GM12878 (cell line): ENCODE measurements at regions not wholly inside any gene's neighbourhood (a gene's known extent, or its start where the extent isn't known, plus 50 kb on each side); places are given as distances from the start of the nearest gene placed in this dataset.

Source experiments
- CBX5 ChIP-seq: sonication (generic); IDR thresholded peaks from 2 replicates; pipeline ENCODE4 v1.6.1; 2016; ENCODE audit warnings: low read depth, moderate library complexity, mild to moderate bottlenecking, inconsistent platforms
- HDAC2 ChIP-seq: fragments of 200-600 bp; sonication (generic); IDR thresholded peaks from 2 replicates; pipeline ENCODE4 v1.6.1; 2017
- PKNOX1 ChIP-seq: fragments of 450-650 bp; IDR thresholded peaks from 2 replicates; pipeline ENCODE4 v1.6.1; 2016; ENCODE audit warnings: mild to moderate bottlenecking
- POLR2A ChIP-seq: IDR thresholded peaks from 2 replicates; pipeline ENCODE4 v1.6.1; 2011; ENCODE audit warnings: low read depth, mild to moderate bottlenecking, low read length
- POLR2AphosphoS5 ChIP-seq: IDR thresholded peaks from 2 replicates; pipeline ENCODE4 v1.6.1; 2011; ENCODE audit warnings: mild to moderate bottlenecking, low read length, inconsistent platforms
- SPI1 ChIP-seq: IDR thresholded peaks from 2 replicates; pipeline ENCODE4 v1.6.1; 2011; ENCODE audit warnings: low read depth, mild to moderate bottlenecking, low read length, moderate library complexity, borderline replicate concordance; ENCODE audit not compliant: insufficient read depth
- SUZ12 ChIP-seq: fragments of 200-600 bp; sonication (generic); IDR thresholded peaks from one replicate; pipeline ENCODE4 v1.6.1; 2018; ENCODE audit warnings: antibody characterized with exemption, mild to moderate bottlenecking; ENCODE audit not compliant: unreplicated experiment
- TARDBP ChIP-seq: IDR thresholded peaks from 2 replicates; pipeline ENCODE4 v1.6.1; 2016; ENCODE audit warnings: borderline replicate concordance
- TCF7 ChIP-seq: IDR thresholded peaks from 2 replicates; pipeline ENCODE4 v1.6.1; 2014; ENCODE audit warnings: antibody characterized with exemption, borderline replicate concordance

GRCh38 chr2:106278112-106278876 lies 84.2 kb upstream of the UXS1 start:
- TF ChIP-seq HDAC2 (no peak), TARDBP (no peak), SPI1 (no peak), PKNOX1 (no peak), TCF7 (no peak), POLR2AphosphoS5 (no peak), POLR2A (no peak), SUZ12 (no peak), CBX5 (no peak)
